IMR-90 (cell line): ENCODE measurements at regions not wholly inside any gene's neighbourhood (a gene's known extent, or its start where the extent isn't known, plus 50 kb on each side); places are given as distances from the start of the nearest gene placed in this dataset.

Experiments used
- BHLHE40 ChIP-seq: fragments of 150-350 bp; IDR thresholded peaks from 2 replicates; pipeline ENCODE4 v1.6.1; 2016; ENCODE audit warnings: mild to moderate bottlenecking, low read depth, low read length
- CEBPB ChIP-seq: IDR thresholded peaks from 2 replicates; pipeline ENCODE4 v1.6.1; 2012; ENCODE audit warnings: low read depth, low read length, improper control_type of control experiment
- CHD1 ChIP-seq: IDR thresholded peaks from 2 replicates; pipeline ENCODE4 v1.6.1; 2012; ENCODE audit warnings: low read depth, low read length, improper control_type of control experiment
- MXI1 ChIP-seq: IDR thresholded peaks from 2 replicates; pipeline ENCODE4 v1.6.1; 2012; ENCODE audit warnings: low read depth, mild to moderate bottlenecking, low read length, moderate library complexity, borderline replicate concordance
- POLR2A ChIP-seq: IDR thresholded peaks from 2 replicates; pipeline ENCODE4 v1.6.1; 2012; ENCODE audit warnings: mild to moderate bottlenecking, low read depth, low read length
- RFX5 ChIP-seq: IDR thresholded peaks from 2 replicates; pipeline ENCODE4 v1.8.0; 2012; ENCODE audit warnings: low read depth, mild to moderate bottlenecking, low read length, moderate library complexity
- TF ChIP-seq, protein P1 (sequence below): conservative IDR thresholded peaks from 2 replicates; pipeline ENCODE4 v1.5.1; 2012; ENCODE audit warnings: mild to moderate bottlenecking, low read depth, low read length, improper control_type of control experiment
- TF ChIP-seq, protein P2 (sequence below): fragments of 150-350 bp; IDR thresholded peaks from 2 replicates; pipeline ENCODE4 v1.6.1; 2016; ENCODE audit warnings: low read depth, mild to moderate bottlenecking, low read length, moderate library complexity, borderline replicate concordance
- TF ChIP-seq, protein P3 (sequence below): fragments of 150-350 bp; IDR thresholded peaks from 2 replicates; pipeline ENCODE4 v1.6.1; 2017; ENCODE audit warnings: mild to moderate bottlenecking, antibody characterized with exemption, low read length, low read depth

DNA sequence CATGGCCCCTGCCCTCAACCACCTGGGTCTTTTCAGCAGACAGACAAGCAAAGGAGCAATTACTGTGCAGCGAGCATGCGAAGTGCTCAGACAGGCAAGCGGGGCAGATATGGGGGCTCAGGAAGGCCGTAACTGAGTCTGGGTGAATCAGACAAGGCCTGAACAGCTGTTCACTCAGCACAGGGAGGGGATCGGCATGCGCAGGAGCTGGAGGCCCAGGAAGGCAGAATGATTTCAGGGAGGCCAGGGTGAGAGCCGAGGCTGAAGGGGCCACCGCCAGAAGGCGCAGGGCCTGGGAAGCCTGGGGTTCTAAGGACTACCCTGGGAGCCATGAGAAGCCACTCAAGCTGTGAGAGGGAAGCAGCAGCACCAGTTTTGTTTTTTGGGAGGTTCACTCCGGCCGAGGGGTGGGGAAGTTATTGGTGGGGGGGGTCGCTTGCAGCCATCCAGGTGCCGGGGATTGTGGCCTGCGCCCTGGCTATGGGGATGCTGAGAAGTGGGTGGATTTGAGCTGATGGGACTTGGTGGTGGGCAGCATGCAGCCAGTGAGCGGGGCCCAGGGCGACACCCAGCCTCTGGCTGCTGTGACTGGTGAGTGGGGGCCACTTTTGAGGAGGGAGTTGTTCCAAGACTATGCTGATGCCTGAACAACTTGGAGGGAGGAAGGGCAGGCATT lies 132.2 kb downstream of the TSN start:
- TF ChIP-seq POLR2A (no peak), CHD1 (no peak), CEBPB (no peak), BHLHE40 (no peak), RFX5 (no peak), MXI1 (no peak)
- TF ChIP-seq, protein P1, sequence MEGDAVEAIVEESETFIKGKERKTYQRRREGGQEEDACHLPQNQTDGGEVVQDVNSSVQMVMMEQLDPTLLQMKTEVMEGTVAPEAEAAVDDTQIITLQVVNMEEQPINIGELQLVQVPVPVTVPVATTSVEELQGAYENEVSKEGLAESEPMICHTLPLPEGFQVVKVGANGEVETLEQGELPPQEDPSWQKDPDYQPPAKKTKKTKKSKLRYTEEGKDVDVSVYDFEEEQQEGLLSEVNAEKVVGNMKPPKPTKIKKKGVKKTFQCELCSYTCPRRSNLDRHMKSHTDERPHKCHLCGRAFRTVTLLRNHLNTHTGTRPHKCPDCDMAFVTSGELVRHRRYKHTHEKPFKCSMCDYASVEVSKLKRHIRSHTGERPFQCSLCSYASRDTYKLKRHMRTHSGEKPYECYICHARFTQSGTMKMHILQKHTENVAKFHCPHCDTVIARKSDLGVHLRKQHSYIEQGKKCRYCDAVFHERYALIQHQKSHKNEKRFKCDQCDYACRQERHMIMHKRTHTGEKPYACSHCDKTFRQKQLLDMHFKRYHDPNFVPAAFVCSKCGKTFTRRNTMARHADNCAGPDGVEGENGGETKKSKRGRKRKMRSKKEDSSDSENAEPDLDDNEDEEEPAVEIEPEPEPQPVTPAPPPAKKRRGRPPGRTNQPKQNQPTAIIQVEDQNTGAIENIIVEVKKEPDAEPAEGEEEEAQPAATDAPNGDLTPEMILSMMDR, result no peak
- TF ChIP-seq, protein P2, sequence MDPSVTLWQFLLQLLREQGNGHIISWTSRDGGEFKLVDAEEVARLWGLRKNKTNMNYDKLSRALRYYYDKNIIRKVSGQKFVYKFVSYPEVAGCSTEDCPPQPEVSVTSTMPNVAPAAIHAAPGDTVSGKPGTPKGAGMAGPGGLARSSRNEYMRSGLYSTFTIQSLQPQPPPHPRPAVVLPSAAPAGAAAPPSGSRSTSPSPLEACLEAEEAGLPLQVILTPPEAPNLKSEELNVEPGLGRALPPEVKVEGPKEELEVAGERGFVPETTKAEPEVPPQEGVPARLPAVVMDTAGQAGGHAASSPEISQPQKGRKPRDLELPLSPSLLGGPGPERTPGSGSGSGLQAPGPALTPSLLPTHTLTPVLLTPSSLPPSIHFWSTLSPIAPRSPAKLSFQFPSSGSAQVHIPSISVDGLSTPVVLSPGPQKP, result no peak
- TF ChIP-seq, protein P3, sequence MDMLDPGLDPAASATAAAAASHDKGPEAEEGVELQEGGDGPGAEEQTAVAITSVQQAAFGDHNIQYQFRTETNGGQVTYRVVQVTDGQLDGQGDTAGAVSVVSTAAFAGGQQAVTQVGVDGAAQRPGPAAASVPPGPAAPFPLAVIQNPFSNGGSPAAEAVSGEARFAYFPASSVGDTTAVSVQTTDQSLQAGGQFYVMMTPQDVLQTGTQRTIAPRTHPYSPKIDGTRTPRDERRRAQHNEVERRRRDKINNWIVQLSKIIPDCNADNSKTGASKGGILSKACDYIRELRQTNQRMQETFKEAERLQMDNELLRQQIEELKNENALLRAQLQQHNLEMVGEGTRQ, result no peak
